ENCODE measurements at regions not wholly inside any gene's neighbourhood (a gene's known extent, or its start where the extent isn't known, plus 50 kb on each side); places are given as distances from the start of the nearest gene placed in this dataset.

GRCh38 chr15:81899024-81899423, 146.8 kb downstream of the MEX3B start:
- Histone ChIP-seq H3K56ac (ENCODE audit: insufficient read length, low read depth, low read length) (no peak overlapping the region), H2BK12ac (ENCODE audit: insufficient read length, low read depth, low read length) (no peak overlapping the region), H2BK5ac (ENCODE audit: insufficient read length, low read length) (no peak overlapping the region), H3K27ac (ENCODE audit: insufficient read length, low read depth, low read length) (no peak overlapping the region), H3K23ac (ENCODE audit: insufficient read length, low read depth, low read length) (no peak overlapping the region), H4K20me1 (ENCODE audit: control insufficient read depth, insufficient read depth, insufficient read length) (no peaks in the 10 kb centered on the region), H2BK20ac (ENCODE audit: low read depth, low read length, poor library complexity, severe bottlenecking) (no peak overlapping the region), H3K4me2 (ENCODE audit: insufficient read depth, insufficient read length, low read length) (no peak overlapping the region), H3K79me2 (ENCODE audit: insufficient read depth, low read length) (no peaks in the 10 kb centered on the region), H4K5ac (ENCODE audit: insufficient read length, low read depth, low read length) (no peak overlapping the region), H3K27me3 (ENCODE audit: insufficient read depth, low read length) (no peaks in the 10 kb centered on the region), H2AK5ac (ENCODE audit: insufficient read length, low read length) (no peak overlapping the region), H4K91ac (ENCODE audit: insufficient read length, low read depth, low read length) (no peak overlapping the region), H3K4ac (ENCODE audit: low read depth, low read length) (no peak overlapping the region), H2BK120ac (ENCODE audit: low read depth, low read length, poor library complexity, severe bottlenecking) (no peak overlapping the region), H3K9me3 (ENCODE audit: control insufficient read depth, low read depth, low read length) (no peaks in the 10 kb centered on the region), H2AFZ (ENCODE audit: low read length) (no peak overlapping the region), H3K79me1 (ENCODE audit: insufficient read depth, low read depth, low read length, poor library complexity, severe bottlenecking) (no peaks in the 10 kb centered on the region), H2BK15ac (ENCODE audit: low read depth, low read length) (no peak overlapping the region), H3K23me2 (ENCODE audit: insufficient read length, low read depth, low read length, poor library complexity, severe bottlenecking) (no peaks in the 10 kb centered on the region), H3T11ph (ENCODE audit: low read length) (no peak overlapping the region), H3K18ac (ENCODE audit: insufficient read length, low read depth, low read length) (no peak overlapping the region), H4K8ac (replicated peaks; ENCODE audit: insufficient read length, low read depth, low read length) (no peak overlapping the region), H3K14ac (ENCODE audit: insufficient read depth, low read length) (no peak overlapping the region), H3K4me1 (ENCODE audit: insufficient read depth, low read length) (no peaks in the 10 kb centered on the region), H3K9ac (ENCODE audit: extremely low read depth, insufficient read length, low read length) (no peak overlapping the region)
- WGBS (ENCODE audit: extremely low coverage, insufficient read length, low lambda C conversion rate) = no CpG with 5 or more reads among the region's 2 CpGs
- Mint-ChIP-seq H3K4me3 (no peak overlapping the region), H3K36me3 (ENCODE audit: insufficient read depth in 1 of 3, low read depth in 3 of 3) (no peaks in the 10 kb centered on the region; a peak in 1 of 7 replicates), H3K4me1 (peaks cover under 1 to 3% of the 10 kb centered on the region in 2 experiments; a peak in 1 of 4 replicates), H3K27me3 (ENCODE audit: low read depth) (no peaks in the 10 kb centered on the region), H3K9me3 (no peaks in the 10 kb centered on the region), H3K27ac (no peak overlapping the region)
- DNase-seq = no peak
- TF ChIP-seq, protein P1, sequence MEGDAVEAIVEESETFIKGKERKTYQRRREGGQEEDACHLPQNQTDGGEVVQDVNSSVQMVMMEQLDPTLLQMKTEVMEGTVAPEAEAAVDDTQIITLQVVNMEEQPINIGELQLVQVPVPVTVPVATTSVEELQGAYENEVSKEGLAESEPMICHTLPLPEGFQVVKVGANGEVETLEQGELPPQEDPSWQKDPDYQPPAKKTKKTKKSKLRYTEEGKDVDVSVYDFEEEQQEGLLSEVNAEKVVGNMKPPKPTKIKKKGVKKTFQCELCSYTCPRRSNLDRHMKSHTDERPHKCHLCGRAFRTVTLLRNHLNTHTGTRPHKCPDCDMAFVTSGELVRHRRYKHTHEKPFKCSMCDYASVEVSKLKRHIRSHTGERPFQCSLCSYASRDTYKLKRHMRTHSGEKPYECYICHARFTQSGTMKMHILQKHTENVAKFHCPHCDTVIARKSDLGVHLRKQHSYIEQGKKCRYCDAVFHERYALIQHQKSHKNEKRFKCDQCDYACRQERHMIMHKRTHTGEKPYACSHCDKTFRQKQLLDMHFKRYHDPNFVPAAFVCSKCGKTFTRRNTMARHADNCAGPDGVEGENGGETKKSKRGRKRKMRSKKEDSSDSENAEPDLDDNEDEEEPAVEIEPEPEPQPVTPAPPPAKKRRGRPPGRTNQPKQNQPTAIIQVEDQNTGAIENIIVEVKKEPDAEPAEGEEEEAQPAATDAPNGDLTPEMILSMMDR (conservative IDR thresholded peaks at IDR 0.05) = no peak

All from H9 (cell line).